ENCODE measurements at regions not wholly inside any gene's neighbourhood (a gene's known extent, or its start where the extent isn't known, plus 50 kb on each side); places are given as distances from the start of the nearest gene placed in this dataset.
"Not testable (repeated sequence)": the region's sequence is repeated elsewhere in the genome, so short reads cannot be mapped to it uniquely, and the experiment has no call there.

GRCh38 chr15:24733659-24734058 is 58.1 kb downstream of the NPAP1 start:
- no peak for DNase-seq

DNA sequence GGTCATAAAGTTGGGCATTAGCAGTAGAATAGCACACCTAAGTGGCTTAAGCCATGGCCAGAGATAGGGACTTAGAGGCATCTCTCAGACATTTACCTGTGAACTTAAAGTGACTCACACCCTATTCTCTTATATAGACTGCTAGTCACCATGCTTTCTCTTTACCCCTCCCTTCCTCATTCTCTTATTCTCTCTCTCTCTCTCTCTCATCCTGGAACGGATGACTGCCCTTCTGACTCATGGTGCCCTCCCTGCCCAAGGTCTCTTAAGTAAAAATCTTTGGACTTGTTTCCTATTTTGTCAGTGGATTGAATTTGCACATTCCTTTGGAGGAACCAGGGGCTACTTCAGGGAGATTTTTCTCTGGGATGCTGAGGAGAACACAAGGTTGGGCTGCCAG is 58.8 kb downstream of the NPAP1 start:
- no peak for DNase-seq

- DNase-seq: no peak
Measured at GRCh38 chr15:24745290-24745689, 69.7 kb downstream of the NPAP1 start.

- no peak for DNase-seq
Measured at GRCh38 chr15:24746094-24746493, 70.5 kb downstream of the NPAP1 start.

DNA sequence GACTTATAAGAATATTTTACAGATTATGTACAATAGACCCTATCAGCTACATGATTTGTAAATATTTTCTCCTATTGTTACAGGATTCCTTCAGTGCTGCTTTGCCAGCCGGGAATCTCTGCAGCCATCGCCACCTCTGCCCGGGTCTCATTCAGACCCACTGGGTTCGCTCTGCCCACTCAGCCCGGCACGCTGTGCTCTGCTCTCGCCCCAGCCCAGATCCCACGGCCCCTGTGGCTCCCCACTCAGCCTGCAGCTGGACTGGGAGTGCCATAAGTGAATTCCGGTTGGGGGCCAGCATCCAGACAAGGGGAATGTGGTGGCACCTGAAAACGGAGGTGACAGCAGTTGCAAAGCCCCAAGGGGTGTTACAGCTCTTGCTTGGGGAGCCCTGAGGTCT is 71.8 kb downstream of the NPAP1 start:
- DNase-seq: no peak

DNA sequence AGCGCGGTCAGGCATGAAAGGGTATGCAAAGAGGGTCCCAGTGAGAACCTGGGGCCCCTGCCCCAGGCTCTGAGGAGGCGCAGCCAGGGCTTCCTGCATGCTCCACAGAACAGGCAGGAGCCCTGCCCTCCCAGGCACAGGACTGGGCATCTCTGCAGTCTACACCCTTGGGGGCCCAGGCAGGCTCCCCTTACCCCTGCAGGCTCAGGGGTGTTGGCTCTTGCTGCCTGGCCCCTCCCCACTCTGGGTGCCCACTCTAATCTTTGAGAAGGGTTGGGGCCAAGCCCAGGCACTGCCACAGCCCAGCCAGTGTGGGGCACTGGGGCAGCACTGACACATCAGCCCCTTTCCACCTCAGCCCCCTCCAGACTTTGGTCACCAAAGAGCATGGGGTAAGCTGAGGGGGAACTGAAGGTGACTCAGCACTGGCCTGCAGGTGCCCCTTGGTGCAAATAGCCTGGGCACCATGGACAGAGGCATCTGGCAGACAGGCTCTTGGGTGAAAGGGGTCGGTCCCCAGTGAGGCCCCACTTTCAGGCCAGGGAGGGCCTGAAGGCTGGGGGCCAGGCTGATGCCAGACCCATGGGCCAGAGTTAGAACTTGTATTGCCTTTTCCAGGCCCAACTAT is 73.4 kb downstream of the NPAP1 start:
- no peak for DNase-seq

GRCh38 chr15:24752354-24752753 is 76.8 kb downstream of the NPAP1 start:
- DNase-seq: no peak

- DNase-seq: no peak
Measured at GRCh38 chr15:24756101-24756500, 80.5 kb downstream of the NPAP1 start.

DNA sequence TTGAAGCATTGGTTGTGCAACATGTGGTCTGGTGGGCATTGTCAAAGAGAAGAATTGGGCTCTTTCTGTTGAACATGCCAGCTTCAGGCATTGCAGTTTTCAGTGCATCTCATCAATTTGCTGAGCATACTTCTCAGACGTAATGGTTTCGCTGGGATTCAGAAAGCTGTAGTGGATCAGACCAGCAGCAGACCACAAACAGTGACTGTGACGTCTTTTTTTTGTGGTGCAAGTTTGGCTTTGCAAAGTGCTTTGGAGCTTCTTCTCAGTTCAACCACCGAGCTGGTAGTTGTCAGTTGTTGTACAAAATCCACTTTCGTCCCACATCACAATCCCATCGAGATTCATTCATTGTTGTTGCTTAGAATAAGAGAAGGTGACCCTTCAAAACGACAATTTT is 84.5 kb downstream of the NPAP1 start:
- no peak for DNase-seq

- DNase-seq: no peak
Measured at GRCh38 chr15:24761704-24762302, 86.2 kb downstream of the NPAP1 start.

GRCh38 chr15:24763891-24764290 is 88.3 kb downstream of the NPAP1 start:
- no peak for DNase-seq

GRCh38 chr15:24764375-24765171 is 89.0 kb downstream of the NPAP1 start:
- DNase-seq: no peak

DNA sequence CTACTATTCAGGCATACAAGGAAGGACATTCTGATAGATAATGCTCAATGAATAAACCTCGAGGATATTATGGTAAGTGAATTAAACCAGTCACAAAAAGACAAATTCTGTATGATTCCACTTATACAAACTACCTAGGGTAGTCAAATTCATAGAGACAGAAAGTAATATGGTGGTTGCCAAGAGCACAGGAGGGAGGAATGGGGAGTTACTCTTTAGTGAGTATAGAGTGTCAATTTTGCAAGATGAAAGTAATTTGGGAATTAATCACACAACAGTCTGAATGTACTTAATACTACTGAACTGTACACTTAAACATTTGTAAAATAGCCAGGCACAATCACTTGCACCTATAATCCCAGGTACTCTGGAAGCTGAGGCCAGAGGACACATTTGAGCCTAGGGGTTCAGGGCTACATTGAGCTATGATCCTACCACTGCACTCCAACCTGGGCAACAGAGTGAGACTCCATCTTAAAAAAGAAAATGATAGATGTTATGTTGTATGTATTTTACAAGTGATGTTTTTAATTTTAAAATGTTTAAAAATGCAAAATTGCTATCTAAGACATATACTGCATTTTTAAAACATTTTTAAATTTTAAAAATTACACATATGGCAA is 91.0 kb downstream of the NPAP1 start:
- DNase-seq: no peak

- DNase-seq: no peak
Measured at GRCh38 chr15:24772266-24772665, 96.7 kb downstream of the NPAP1 start.

GRCh38 chr15:24772686-24773373 is 97.3 kb downstream of the NPAP1 start:
- peak in 3 of 4 experiments; percentile 4 to 24 (median 23) for DNase-seq

DNA sequence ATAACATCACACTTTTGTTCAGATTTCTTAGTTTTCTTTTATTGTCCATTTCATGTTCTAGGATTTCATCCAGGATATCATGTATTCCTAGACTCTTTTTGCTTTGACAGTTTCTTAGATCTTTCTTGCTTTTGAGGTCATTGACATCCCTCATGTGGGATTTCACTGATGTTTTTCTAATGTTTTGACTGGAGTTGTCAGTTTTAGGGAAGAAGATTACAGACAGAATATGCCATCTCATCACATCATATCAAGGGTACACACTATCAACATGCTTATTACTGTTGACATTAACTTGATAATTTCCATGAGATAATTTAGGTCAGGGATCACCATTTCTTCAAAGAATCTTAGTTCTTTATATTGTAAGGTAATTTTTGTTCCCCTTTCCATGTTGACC is 101.7 kb downstream of the NPAP1 start:
- no peak for DNase-seq

GRCh38 chr15:24784506-24784905 is 108.9 kb downstream of the NPAP1 start:
- no peak for DNase-seq

- no peak for DNase-seq
Measured at GRCh38 chr15:24786347-24786746, 110.8 kb downstream of the NPAP1 start.

GRCh38 chr15:24802624-24803023 is 127.0 kb downstream of the NPAP1 start:
- not testable (repeated sequence) for DNase-seq

DNA sequence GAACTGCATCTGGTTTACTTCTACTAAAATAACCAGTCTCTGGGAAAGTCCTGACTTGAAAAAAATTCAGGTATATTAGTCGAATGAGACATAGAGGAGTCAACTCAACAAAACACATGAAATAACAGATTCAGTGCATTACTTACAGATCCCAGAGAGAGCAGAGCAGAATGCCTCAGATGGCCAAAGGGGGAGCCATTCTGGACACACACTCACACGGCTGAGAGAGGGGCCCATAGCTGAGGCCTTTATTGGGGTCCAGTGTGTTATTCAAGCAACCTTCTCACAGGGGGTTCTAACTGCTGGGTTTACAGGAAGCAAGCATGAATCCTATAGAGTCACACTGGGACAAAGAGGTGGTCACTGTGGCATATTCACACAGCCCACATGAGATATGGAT is 135.1 kb upstream of the SNRPN start:
- DNase-seq: no peak

DNA sequence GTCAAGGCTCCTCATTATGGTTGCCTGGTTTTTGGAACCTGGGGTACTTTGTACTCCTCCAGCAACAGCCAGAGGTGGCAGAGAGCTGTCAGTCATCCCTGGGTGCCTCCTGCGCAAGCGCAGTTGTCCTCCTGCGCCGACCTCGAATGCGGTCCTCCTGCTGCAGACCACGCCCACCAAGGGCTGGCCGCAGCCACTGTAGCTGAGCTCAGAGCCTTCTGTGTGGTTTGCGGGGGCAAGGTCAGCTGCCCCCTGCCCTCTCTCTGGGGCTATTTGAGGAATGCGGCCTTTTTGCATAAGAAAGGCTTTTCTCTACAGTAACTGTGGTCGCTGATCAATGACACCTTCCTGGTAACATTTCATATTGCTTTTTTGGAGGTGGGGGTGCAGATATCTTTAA is 131.3 kb upstream of the SNRPN start:
- no peak for DNase-seq

DNA sequence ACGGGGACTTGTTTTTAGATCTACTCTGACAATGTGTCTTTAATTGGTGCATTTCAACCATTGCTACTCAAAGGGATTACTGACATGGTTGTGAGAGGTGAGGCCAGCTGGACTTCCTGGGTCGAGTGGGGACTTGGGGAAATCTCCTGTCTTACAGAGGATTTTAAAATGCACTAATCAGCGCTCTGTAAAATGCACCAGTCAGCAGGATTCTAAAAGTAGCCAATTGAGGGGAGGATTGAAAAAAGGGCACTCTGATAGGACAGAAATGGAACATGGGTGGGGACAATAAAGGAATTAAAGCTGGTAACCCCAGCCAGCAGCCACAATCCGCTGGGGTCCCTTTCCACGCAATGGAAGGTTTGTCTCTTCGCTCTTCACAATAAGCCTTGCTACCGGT is 122.5 kb upstream of the SNRPN start:
- no peak for DNase-seq

- no peak for DNase-seq
Measured at GRCh38 chr15:24835301-24835700, 119.5 kb upstream of the SNRPN start.
